Testis (tissue), 2 donors: ENCODE measurements at regions not wholly inside any gene's neighbourhood (a gene's known extent, or its start where the extent isn't known, plus 50 kb on each side); places are given as distances from the start of the nearest gene placed in this dataset.

Experiments used
- POLR2A ChIP-seq: fragments of 450-650 bp; IDR thresholded peaks from one replicate; pipeline ENCODE4 v1.6.1; 2017; ENCODE audit warnings: antibody characterized with exemption, mild to moderate bottlenecking, moderate library complexity
- TF ChIP-seq, protein P1 (sequence below), 3 experiments: fragments of 450-650 bp in 2 of 3; fragments of 200-600 bp in 1 of 3; sonication (generic) in 1 of 3; IDR thresholded peaks; one replicate each; pipeline ENCODE4 v1.5.1; 2016 to 2019; ENCODE audit warnings: antibody characterized with exemption in 3 of 3, mild to moderate bottlenecking in 2 of 3, moderate library complexity in 1 of 3

DNA sequence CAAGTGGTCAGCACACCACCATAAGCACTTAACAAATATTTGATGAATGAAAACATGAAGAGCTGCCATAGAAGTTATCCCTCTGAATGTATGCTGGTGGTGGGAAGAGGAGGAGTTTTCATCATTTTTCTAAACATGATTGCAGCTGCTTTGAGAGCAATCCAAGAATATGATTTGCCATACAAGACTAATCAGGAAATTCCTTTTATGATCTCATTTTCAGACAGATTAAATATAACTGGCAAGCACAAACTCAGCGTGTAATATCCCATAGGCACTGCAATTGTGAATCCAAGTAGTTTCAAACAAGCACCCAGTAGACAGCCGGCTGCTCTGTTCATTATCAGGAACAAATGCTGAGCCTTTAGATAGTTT, 505.7 kb upstream of the LUZP2 start:
- TF ChIP-seq, protein P1, sequence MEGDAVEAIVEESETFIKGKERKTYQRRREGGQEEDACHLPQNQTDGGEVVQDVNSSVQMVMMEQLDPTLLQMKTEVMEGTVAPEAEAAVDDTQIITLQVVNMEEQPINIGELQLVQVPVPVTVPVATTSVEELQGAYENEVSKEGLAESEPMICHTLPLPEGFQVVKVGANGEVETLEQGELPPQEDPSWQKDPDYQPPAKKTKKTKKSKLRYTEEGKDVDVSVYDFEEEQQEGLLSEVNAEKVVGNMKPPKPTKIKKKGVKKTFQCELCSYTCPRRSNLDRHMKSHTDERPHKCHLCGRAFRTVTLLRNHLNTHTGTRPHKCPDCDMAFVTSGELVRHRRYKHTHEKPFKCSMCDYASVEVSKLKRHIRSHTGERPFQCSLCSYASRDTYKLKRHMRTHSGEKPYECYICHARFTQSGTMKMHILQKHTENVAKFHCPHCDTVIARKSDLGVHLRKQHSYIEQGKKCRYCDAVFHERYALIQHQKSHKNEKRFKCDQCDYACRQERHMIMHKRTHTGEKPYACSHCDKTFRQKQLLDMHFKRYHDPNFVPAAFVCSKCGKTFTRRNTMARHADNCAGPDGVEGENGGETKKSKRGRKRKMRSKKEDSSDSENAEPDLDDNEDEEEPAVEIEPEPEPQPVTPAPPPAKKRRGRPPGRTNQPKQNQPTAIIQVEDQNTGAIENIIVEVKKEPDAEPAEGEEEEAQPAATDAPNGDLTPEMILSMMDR (IDR thresholded peaks at IDR 0.05): no peak
- no peak for TF ChIP-seq POLR2A
